WERI-Rb-1 (cell line): ENCODE measurements at regions not wholly inside any gene's neighbourhood (a gene's known extent, or its start where the extent isn't known, plus 50 kb on each side); places are given as distances from the start of the nearest gene placed in this dataset.

Source experiments
- DNase-seq: peaks from one replicate; pipeline ENCODE4 v3.0.0-alpha.2; 2020
- H3K27ac ChIP-seq: fragments of 250-450 bp; sonication (Bioruptor Pico); 2 replicates; pipeline ENCODE4 v1.5.1; 2020; ENCODE audit warnings: mild to moderate bottlenecking, moderate library complexity
- H3K27me3 ChIP-seq: fragments of 250-450 bp; sonication (Bioruptor Pico); 2 replicates; pipeline ENCODE4 v1.5.1; 2021; ENCODE audit warnings: mild to moderate bottlenecking, low read depth, moderate library complexity; ENCODE audit not compliant: insufficient read depth, severe bottlenecking
- H3K36me3 ChIP-seq: fragments of 250-450 bp; sonication (Bioruptor Pico); 2 replicates; pipeline ENCODE4 v1.5.1; 2020; ENCODE audit warnings: mild to moderate bottlenecking, moderate library complexity
- H3K4me3 ChIP-seq: 2 replicates; pipeline ENCODE4 v1.5.1; 2011; ENCODE audit warnings: low read depth, mild to moderate bottlenecking, control low read depth, low read length
- H3K9me3 ChIP-seq: fragments of 250-450 bp; sonication (Bioruptor Pico); 2 replicates; pipeline ENCODE4 v1.5.1; 2021; ENCODE audit warnings: mild to moderate bottlenecking, moderate library complexity; ENCODE audit not compliant: severe bottlenecking
- TF ChIP-seq, protein P1 (sequence below): IDR thresholded peaks from 2 replicates; pipeline ENCODE4 v1.5.1; 2011; ENCODE audit warnings: low read depth, mild to moderate bottlenecking, control low read depth, inconsistent platforms, low read length

DNA sequence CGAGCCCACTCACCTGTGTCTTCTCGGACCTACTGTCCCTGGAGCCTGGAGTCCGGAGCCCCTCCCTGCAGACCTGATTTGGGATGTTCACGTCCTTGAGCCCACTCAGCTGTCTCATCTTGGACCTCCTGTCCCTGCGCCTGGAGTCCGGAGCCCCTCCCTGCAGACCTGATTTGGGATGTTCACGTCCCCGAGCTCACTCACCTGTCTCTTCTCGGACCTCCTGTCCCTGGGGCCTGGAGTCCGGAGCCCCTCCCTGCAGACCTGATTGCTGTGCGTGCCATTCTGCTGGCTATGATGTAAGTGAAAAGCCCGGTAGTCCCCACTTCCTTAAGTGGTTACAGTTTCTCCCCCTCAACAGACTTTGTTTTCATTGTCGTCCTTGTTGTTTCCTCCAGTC, 867.1 kb downstream of the BRD1 start:
- TF ChIP-seq, protein P1, sequence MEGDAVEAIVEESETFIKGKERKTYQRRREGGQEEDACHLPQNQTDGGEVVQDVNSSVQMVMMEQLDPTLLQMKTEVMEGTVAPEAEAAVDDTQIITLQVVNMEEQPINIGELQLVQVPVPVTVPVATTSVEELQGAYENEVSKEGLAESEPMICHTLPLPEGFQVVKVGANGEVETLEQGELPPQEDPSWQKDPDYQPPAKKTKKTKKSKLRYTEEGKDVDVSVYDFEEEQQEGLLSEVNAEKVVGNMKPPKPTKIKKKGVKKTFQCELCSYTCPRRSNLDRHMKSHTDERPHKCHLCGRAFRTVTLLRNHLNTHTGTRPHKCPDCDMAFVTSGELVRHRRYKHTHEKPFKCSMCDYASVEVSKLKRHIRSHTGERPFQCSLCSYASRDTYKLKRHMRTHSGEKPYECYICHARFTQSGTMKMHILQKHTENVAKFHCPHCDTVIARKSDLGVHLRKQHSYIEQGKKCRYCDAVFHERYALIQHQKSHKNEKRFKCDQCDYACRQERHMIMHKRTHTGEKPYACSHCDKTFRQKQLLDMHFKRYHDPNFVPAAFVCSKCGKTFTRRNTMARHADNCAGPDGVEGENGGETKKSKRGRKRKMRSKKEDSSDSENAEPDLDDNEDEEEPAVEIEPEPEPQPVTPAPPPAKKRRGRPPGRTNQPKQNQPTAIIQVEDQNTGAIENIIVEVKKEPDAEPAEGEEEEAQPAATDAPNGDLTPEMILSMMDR = no peak
- H3K9me3 ChIP-seq = no peaks in the 10 kb centered on the region
- no peak overlapping the region for H3K4me3 ChIP-seq
- H3K27me3 ChIP-seq = no peaks in the 10 kb centered on the region
- H3K27ac ChIP-seq = no peak overlapping the region
- no peaks in the 10 kb centered on the region for H3K36me3 ChIP-seq
- DNase-seq = no peak

DNA sequence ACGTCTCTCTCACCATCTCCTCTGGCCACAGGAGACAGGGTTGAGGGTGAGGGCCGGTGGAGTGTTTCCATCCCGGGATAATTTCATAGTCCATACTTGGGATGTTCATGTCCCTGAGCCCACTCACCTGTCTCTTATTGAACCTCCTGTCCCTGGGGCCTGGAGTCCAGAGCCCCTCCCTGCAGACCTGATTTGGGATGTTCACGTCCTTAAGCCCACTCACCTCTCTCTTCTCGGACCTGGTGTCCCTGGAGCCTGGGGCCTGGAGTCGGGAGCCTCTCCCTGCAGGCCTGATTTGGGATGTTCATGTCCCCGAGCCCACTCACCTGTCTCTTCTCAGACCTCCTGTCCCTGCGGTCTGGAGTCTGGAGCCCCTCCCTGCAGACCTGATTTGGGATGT, 868.2 kb downstream of the BRD1 start:
- Histone ChIP-seq H3K27ac (no peak overlapping the region), H3K4me3 (no peak overlapping the region), H3K36me3 (no peaks in the 10 kb centered on the region), H3K27me3 (no peaks in the 10 kb centered on the region), H3K9me3 (no peaks in the 10 kb centered on the region)
- TF ChIP-seq, protein P1 = no peak
- no peak for DNase-seq

DNA sequence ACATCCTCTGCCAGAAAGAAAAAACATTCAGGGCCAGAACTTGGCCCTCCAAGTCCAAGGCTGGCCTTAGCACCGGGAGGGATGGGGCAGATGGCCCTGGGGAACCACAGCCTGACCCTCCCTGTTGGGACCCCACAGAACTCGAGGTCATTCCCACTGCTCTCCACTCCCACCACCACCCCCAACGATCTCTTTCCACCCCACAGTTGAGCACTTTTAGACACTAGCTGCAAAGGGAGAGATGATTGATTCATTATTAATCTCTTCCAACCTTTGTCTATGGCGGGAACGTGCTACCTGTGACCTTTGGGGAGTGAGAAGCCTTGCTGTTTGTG, 869.7 kb downstream of the BRD1 start:
- TF ChIP-seq, protein P1 = no peak
- H3K27ac ChIP-seq = no peak overlapping the region

DNA sequence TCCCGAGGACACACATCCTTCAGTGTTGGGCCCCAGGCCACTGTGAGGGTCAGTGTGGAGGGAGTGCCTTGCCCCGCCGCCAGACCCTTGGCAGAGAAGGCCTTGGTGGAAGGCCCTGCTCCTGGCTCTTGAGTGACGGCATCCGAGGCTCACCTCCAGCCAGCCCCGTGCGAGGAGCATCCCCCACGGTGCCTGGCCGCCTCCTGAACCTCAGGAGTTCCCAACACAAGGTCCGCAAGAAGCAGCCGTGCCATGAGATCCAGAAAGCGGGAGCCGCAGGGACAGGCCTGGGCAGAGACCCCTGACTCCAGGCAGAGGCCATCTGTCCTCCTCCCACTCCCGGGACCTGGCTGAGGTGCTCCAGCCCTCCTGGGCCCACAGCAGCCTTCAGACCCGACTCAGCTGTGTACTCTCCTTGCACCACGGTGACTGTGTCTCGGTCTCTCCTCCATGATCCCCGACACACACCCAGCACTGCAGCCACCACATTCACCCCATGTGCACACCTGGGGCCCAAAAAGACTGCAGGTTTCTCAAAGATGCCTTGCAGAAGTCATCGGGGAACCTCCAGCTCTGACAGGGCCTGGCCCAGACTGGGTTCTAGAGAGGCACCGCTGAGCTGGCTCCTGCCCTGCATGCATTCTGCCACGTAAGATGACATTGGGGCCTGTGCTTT, 870.2 kb downstream of the BRD1 start:
- H3K27ac ChIP-seq = no peak overlapping the region
- TF ChIP-seq, protein P1 = no peak
- no peaks in the 10 kb centered on the region for H3K9me3 ChIP-seq
- no peak for DNase-seq
- no peak overlapping the region for H3K4me3 ChIP-seq
- no peaks in the 10 kb centered on the region for H3K27me3 ChIP-seq
- H3K36me3 ChIP-seq = no peaks in the 10 kb centered on the region

More for the DNA sequence above, 869.7 kb downstream of the BRD1 start:
- no peak for DNase-seq
- H3K4me3 ChIP-seq = no peak overlapping the region
- H3K9me3 ChIP-seq = no peaks in the 10 kb centered on the region
- no peaks in the 10 kb centered on the region for H3K27me3 ChIP-seq
- no peaks in the 10 kb centered on the region for H3K36me3 ChIP-seq

DNA sequence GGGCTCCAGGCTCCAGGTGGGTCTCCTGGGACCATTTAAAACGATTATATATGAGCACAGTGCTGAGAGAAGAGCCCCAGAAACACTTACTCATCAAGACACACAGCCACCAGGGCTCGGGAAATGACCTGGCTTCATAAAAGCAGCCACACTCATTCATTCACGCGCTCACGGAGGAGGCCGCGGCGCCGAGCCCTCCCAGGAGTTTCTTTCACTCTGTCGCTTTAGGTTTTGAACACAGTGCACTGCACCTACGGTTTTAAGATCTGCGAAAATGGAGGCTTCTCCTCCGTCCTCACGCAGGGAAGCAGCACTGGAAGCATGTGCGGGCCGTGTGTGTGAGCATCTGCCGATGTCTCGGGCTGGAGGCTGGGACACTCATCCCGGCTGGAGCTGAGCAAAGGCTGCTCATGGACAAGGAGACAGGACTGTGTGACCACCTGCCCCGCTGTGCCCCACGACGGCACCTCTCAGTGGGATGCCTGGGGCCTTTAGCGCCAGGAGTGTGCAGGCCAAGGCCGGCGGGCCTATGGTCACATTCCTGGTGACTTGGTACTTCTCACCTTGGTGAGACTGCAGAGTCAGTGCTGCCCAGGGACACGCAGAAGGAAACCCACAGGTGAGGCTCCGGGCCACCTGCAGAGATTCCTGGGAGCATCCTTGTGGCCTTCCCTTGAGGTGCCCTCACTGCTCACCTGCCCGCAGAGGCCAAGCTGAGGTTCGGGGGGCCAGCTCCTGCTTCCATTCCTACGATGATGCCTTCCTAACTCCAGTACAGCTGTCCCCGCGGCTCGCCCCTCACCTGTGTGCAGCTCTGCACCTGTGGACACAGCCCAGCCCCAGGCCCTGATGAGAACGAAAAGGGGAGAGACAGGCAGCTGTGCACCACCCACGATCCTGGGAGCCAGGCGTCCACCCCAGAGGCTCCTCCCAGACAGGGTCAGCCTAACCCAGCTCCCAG, 872.0 kb downstream of the BRD1 start:
- TF ChIP-seq, protein P1 = no peak
- Histone ChIP-seq H3K4me3 (no peak overlapping the region), H3K9me3 (no peaks in the 10 kb centered on the region), H3K36me3 (no peaks in the 10 kb centered on the region), H3K27me3 (no peaks in the 10 kb centered on the region), H3K27ac (no peak overlapping the region)
- DNase-seq = no peak
